DOHH2 (cell line): ENCODE measurements at regions not wholly inside any gene's neighbourhood (a gene's known extent, or its start where the extent isn't known, plus 50 kb on each side); places are given as distances from the start of the nearest gene placed in this dataset.

Experiments
- H3F3A ChIP-seq: fragments of 200-600 bp; sonication (generic), shearing (Covaris generic); 2 replicates; pipeline ENCODE4 v1.6.0; 2016; ENCODE audit warnings: antibody characterized with exemption, mild to moderate bottlenecking; ENCODE audit not compliant: control insufficient read depth, insufficient read depth
- H3K27ac ChIP-seq: fragments of 200-600 bp; sonication (generic); 2 replicates; pipeline ENCODE4 v1.5.1; 2014; ENCODE audit warnings: low read depth, mild to moderate bottlenecking, low read length, moderate library complexity
- H3K27me3 ChIP-seq: fragments of 200-600 bp; sonication (generic); 2 replicates; pipeline ENCODE4 v1.6.1; 2014; ENCODE audit warnings: mild to moderate bottlenecking, low read length, mixed read lengths; ENCODE audit not compliant: control insufficient read depth
- H3K36me3 ChIP-seq: fragments of 200-600 bp; sonication (generic); 2 replicates; pipeline ENCODE4 v1.6.1; 2014; ENCODE audit warnings: mild to moderate bottlenecking, low read length, moderate library complexity, mixed read lengths; ENCODE audit not compliant: control insufficient read depth
- H3K4me1 ChIP-seq: fragments of 200-600 bp; sonication (generic); 2 replicates; pipeline ENCODE4 v1.6.1; 2014; ENCODE audit warnings: mild to moderate bottlenecking, low read length, mixed read lengths; ENCODE audit not compliant: control insufficient read depth
- H3K4me2 ChIP-seq: fragments of 200-600 bp; sonication (generic); 2 replicates; pipeline ENCODE4 v1.6.0; 2014; ENCODE audit warnings: mild to moderate bottlenecking, low read length, moderate library complexity
- H3K4me3 ChIP-seq: fragments of 200-600 bp; sonication (generic); 2 replicates; pipeline ENCODE4 v1.5.1; 2014; ENCODE audit warnings: mild to moderate bottlenecking, low read length, mixed read lengths
- H3K79me2 ChIP-seq: fragments of 200-600 bp; sonication (generic); 2 replicates; pipeline ENCODE4 v1.6.1; 2014; ENCODE audit warnings: mild to moderate bottlenecking, low read length, mixed read lengths; ENCODE audit not compliant: control insufficient read depth
- H3K9me2 ChIP-seq: fragments of 200-600 bp; sonication (generic); replicated peaks from 2 replicates; pipeline ENCODE4 v1.6.1; 2014; ENCODE audit warnings: mild to moderate bottlenecking, low read length, mixed read lengths; ENCODE audit not compliant: control insufficient read depth
- H3K9me3 ChIP-seq: fragments of 200-600 bp; sonication (generic); 2 replicates; pipeline ENCODE4 v1.6.1; 2014; ENCODE audit warnings: antibody characterized with exemption, low read length, mixed read lengths; ENCODE audit not compliant: control insufficient read depth, insufficient read depth
- H4K20me1 ChIP-seq: fragments of 200-600 bp; sonication (generic); 2 replicates; pipeline ENCODE4 v1.6.0; 2014; ENCODE audit warnings: low read depth, mild to moderate bottlenecking, antibody characterized with exemption, low read length, moderate library complexity; ENCODE audit not compliant: control insufficient read depth, insufficient read depth
- CTCF ChIP-seq: fragments of 200-600 bp; sonication (generic); IDR thresholded peaks from one replicate; pipeline ENCODE4 v1.5.1; 2014; ENCODE audit warnings: antibody characterized with exemption, mild to moderate bottlenecking, low read depth, low read length; ENCODE audit not compliant: poor library complexity, severe bottlenecking
- EZH2phosphoT487 ChIP-seq: fragments of 200-600 bp; sonication (generic); IDR thresholded peaks from 2 replicates; pipeline ENCODE4 v1.6.1; 2017; ENCODE audit warnings: borderline replicate concordance, mild to moderate bottlenecking, antibody characterized with exemption, low read length, moderate library complexity, mixed read lengths

- Histone ChIP-seq H3K9me3 (no peaks in the 10 kb centered on the region), H3K27ac (no peak overlapping the region), H3K4me3 (no peak overlapping the region), H3K4me2 (no peak overlapping the region), H4K20me1 (no peaks in the 10 kb centered on the region), H3K79me2 (no peaks in the 10 kb centered on the region), H3F3A (no peaks in the 10 kb centered on the region), H3K27me3 (no peaks in the 10 kb centered on the region), H3K4me1 (no peaks in the 10 kb centered on the region), H3K9me2 (no peaks in the 10 kb centered on the region), H3K36me3 (no peaks in the 10 kb centered on the region)
- no peak for TF ChIP-seq CTCF
- no peak for TF ChIP-seq EZH2phosphoT487
These were observed 133.0 kb upstream of the PPP1R26 start for GRCh38 chr9:135346438-135347050.

DNA sequence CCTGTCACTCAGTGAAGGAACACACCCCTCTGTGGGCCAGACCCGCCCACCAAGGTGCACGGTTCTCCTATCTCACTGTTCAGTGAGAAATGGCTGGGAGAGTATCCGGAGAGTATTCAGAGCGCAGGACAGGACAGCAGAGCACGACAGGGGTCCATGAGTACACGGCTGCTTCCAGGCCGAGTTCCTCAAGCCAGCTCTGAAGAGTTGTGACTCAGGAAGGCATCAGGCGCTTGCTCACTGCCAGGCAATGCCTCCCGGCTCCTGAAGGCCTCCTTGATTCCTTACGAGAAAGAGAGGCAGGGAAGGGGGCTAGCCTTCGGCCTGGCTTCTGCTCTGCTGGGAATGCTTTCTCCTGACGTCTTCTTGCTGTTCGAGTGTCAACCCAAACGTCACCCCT is 132.1 kb upstream of the PPP1R26 start:
- no peaks in the 10 kb centered on the region for H3K27me3 ChIP-seq
- TF ChIP-seq CTCF (no peak), EZH2phosphoT487 (no peak)

DNA sequence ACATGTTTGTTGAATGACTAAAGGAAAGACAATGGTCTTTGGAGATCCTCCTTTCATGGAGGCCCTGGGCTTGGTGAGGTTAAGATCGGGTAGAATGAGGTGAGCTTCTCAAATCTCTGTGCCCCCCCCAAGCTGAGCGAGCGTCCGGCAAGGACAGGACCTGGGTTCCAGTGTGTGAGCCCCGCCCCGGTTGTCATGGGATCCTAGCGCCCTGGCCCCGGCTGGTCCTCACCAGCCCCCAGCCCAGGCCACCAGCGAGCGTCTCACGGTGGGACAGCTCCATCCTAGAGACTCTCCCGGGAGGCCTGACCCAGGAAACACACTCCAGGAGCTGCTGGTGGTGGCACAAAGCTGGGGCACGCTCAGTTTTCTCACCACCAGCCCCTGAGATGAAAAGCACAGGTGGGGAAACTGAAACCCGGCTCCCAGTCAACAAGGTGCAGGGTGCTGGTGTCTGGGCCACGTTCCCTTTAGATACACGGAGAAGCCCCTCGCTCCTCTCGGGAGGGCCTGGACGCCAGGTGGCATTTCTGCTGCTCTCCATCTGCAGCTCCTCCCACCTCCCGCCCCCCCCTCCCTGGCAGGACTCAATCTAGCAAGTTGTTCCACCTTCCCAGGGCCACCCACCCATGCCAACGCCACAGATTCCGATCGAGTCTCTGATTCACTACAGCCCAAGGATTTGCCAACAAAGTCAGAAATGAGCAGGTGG is 131.3 kb upstream of the PPP1R26 start:
- Histone ChIP-seq H3K36me3 (no peaks in the 10 kb centered on the region), H3K9me2 (no peaks in the 10 kb centered on the region), H3K27ac (no peak overlapping the region), H3K4me2 (no peak overlapping the region), H3K4me1 (no peaks in the 10 kb centered on the region), H4K20me1 (no peaks in the 10 kb centered on the region), H3K4me3 (no peak overlapping the region), H3K9me3 (no peaks in the 10 kb centered on the region), H3K79me2 (no peaks in the 10 kb centered on the region), H3F3A (no peaks in the 10 kb centered on the region), H3K27me3 (no peaks in the 10 kb centered on the region)
- no peak for TF ChIP-seq EZH2phosphoT487
- TF ChIP-seq CTCF, result no peak

More for the DNA sequence above, 132.1 kb upstream of the PPP1R26 start:
- Histone ChIP-seq H3K36me3 (no peaks in the 10 kb centered on the region), H4K20me1 (no peaks in the 10 kb centered on the region), H3K4me2 (no peak overlapping the region), H3K79me2 (no peaks in the 10 kb centered on the region), H3K27ac (no peak overlapping the region), H3K9me3 (no peaks in the 10 kb centered on the region), H3K9me2 (no peaks in the 10 kb centered on the region), H3F3A (no peaks in the 10 kb centered on the region), H3K4me1 (no peaks in the 10 kb centered on the region), H3K4me3 (no peak overlapping the region)
